Astrocyte (in vitro differentiated cells and primary cell): ENCODE measurements at regions not wholly inside any gene's neighbourhood (a gene's known extent, or its start where the extent isn't known, plus 50 kb on each side); places are given as distances from the start of the nearest gene placed in this dataset.

ENCODE experiments used
- EZH2 ChIP-seq: IDR thresholded peaks from 2 replicates; pipeline ENCODE4 v1.6.1; 2012; ENCODE audit warnings: mild to moderate bottlenecking, low read length, inconsistent platforms; ENCODE audit not compliant: insufficient read depth
- TF ChIP-seq, protein P1 (sequence below): IDR thresholded peaks from 2 replicates; pipeline ENCODE4 v1.5.1; 2011; ENCODE audit warnings: low read depth, mild to moderate bottlenecking, inconsistent platforms, low read length, moderate library complexity; ENCODE audit not compliant: insufficient read depth

DNA sequence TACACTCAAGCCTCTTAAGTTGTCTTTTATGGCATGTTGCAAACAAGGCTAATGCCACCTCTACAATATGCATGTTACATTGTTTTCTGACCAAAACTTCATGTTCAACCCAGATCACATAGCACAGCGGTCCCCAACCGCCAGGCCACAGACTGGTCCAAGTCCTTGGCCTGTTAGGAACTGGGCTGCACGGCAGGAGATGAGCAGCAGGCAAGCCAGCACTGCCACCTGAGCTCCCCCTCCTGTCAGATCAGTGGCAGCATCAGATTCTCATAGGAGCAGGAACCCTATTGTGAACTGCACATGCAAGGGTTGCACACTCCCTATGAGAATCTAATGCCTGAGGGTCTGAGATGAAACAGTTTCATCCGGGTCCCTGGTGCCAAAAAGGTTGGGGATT, 324.8 kb upstream of the CHAC2 start:
- TF ChIP-seq, protein P1, sequence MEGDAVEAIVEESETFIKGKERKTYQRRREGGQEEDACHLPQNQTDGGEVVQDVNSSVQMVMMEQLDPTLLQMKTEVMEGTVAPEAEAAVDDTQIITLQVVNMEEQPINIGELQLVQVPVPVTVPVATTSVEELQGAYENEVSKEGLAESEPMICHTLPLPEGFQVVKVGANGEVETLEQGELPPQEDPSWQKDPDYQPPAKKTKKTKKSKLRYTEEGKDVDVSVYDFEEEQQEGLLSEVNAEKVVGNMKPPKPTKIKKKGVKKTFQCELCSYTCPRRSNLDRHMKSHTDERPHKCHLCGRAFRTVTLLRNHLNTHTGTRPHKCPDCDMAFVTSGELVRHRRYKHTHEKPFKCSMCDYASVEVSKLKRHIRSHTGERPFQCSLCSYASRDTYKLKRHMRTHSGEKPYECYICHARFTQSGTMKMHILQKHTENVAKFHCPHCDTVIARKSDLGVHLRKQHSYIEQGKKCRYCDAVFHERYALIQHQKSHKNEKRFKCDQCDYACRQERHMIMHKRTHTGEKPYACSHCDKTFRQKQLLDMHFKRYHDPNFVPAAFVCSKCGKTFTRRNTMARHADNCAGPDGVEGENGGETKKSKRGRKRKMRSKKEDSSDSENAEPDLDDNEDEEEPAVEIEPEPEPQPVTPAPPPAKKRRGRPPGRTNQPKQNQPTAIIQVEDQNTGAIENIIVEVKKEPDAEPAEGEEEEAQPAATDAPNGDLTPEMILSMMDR: no peak
- no peak for TF ChIP-seq EZH2
